ENCODE measurements at regions not wholly inside any gene's neighbourhood (a gene's known extent, or its start where the extent isn't known, plus 50 kb on each side); places are given as distances from the start of the nearest gene placed in this dataset.

GRCh38 chr10:109457302-109457638 lies 466.0 kb downstream of the XPNPEP1 start:
- ChIA-PET CTCF (interaction anchor here (0.6 kb wide), 1 partner anchor 395 kb away, joined by 3 read pairs; no protein-coding TSS in a partner anchor), POLR2A (no interaction called here)
- Histone ChIP-seq H3K4me3 (ENCODE audit: low read depth, low read length) (peak overlapping the region; percentile 35), H3K4me1 (ENCODE audit: control insufficient read depth, insufficient read depth, low read length) (no peaks in the 10 kb centered on the region), H3K27ac (ENCODE audit: extremely low read depth, low read depth, low read length) (no peak overlapping the region), H3K9me3 (ENCODE audit: control insufficient read depth, insufficient read depth, low read depth, low read length) (no peaks in the 10 kb centered on the region), H3K36me3 (ENCODE audit: control insufficient read depth in 2 of 2, insufficient read depth in 1 of 2, low read length in 2 of 2) (no peaks in the 10 kb centered on the region)
- TF ChIP-seq KLF8 (tag by site-specific recombination; IDR thresholded peaks at IDR 0.05) (no peak), ZSCAN4 (tag by site-specific recombination; IDR thresholded peaks at IDR 0.05) (no peak), PRDM10 (tag by site-specific recombination; IDR thresholded peaks at IDR 0.05) (no peak), CTCF (tag by site-specific recombination; IDR thresholded peaks at IDR 0.05) (no peak), RBAK (tag by site-specific recombination; IDR thresholded peaks at IDR 0.05) (no peak), ZNF16 (tag by site-specific recombination; IDR thresholded peaks at IDR 0.05; ENCODE audit: low read depth) (no peak), ZBTB20 (tag by site-specific recombination; IDR thresholded peaks at IDR 0.05) (no peak), ZNF140 (tag by site-specific recombination; IDR thresholded peaks at IDR 0.05) (no peak), ZNF501 (tag by site-specific recombination; IDR thresholded peaks at IDR 0.05) (no peak), OVOL3 (tag by site-specific recombination; IDR thresholded peaks at IDR 0.05) (no peak), ZFP41 (tag by site-specific recombination; IDR thresholded peaks at IDR 0.05; ENCODE audit: borderline replicate concordance) (no peak), ZNF792 (tag by site-specific recombination; IDR thresholded peaks at IDR 0.05) (no peak), KLF17 (tag by site-specific recombination; IDR thresholded peaks at IDR 0.05) (no peak)

- Histone ChIP-seq H3K27ac (ENCODE audit: extremely low read depth, low read depth, low read length) (no peak overlapping the region), H3K4me3 (ENCODE audit: low read depth, low read length) (peak overlapping the region; percentile 35), H3K36me3 (ENCODE audit: control insufficient read depth in 2 of 2, insufficient read depth in 1 of 2, low read length in 2 of 2) (no peaks in the 10 kb centered on the region), H3K4me1 (ENCODE audit: control insufficient read depth, insufficient read depth, low read length) (no peaks in the 10 kb centered on the region), H3K9me3 (ENCODE audit: control insufficient read depth, insufficient read depth, low read depth, low read length) (no peaks in the 10 kb centered on the region)
- TF ChIP-seq ZNF548 (tag by site-specific recombination; IDR thresholded peaks at IDR 0.05) (no peak), KLF7 (tag by site-specific recombination; IDR thresholded peaks at IDR 0.05; ENCODE audit: borderline replicate concordance) (no peak), EGR2 (tag by site-specific recombination; IDR thresholded peaks at IDR 0.05; ENCODE audit: low read depth) (no peak), ZNF518A (tag by site-specific recombination; conservative IDR thresholded peaks at IDR 0.05; ENCODE audit: low read depth) (no peak), ZNF670 (tag by site-specific recombination; IDR thresholded peaks at IDR 0.05; ENCODE audit: low read depth) (no peak), ZNF354C (tag by site-specific recombination; IDR thresholded peaks at IDR 0.05; ENCODE audit: borderline replicate concordance, low read depth) (no peak)
- TF ChIP-seq, protein P1, sequence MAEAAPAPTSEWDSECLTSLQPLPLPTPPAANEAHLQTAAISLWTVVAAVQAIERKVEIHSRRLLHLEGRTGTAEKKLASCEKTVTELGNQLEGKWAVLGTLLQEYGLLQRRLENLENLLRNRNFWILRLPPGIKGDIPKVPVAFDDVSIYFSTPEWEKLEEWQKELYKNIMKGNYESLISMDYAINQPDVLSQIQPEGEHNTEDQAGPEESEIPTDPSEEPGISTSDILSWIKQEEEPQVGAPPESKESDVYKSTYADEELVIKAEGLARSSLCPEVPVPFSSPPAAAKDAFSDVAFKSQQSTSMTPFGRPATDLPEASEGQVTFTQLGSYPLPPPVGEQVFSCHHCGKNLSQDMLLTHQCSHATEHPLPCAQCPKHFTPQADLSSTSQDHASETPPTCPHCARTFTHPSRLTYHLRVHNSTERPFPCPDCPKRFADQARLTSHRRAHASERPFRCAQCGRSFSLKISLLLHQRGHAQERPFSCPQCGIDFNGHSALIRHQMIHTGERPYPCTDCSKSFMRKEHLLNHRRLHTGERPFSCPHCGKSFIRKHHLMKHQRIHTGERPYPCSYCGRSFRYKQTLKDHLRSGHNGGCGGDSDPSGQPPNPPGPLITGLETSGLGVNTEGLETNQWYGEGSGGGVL (tag by site-specific recombination; IDR thresholded peaks at IDR 0.05), result no peak
- ChIA-PET CTCF (interaction anchor here (0.6 kb wide), 1 partner anchor 396 kb away, joined by 3 read pairs; no protein-coding TSS in a partner anchor), POLR2A (no interaction called here)
These were observed 466.6 kb downstream of the XPNPEP1 start for GRCh38 chr10:109456566-109457301.
